ENCODE measurements at regions not wholly inside any gene's neighbourhood (a gene's known extent, or its start where the extent isn't known, plus 50 kb on each side); places are given as distances from the start of the nearest gene placed in this dataset.
A peak's percentile ranks its signal among the peaks of the same experiment; 100 is the strongest.

- no peak overlapping the region for H3K4me3 ChIP-seq (replicated peaks in 1 of 2; ENCODE audit: low read depth in 2 of 2, low read length in 2 of 2)
- DNase-seq (ENCODE audit: low read depth in 2 of 2) = no peak
- TF ChIP-seq CTCF (IDR thresholded peaks at IDR 0.05; ENCODE audit: low read depth, low read length) = no peak
Measured at GRCh38 chr4:155073852-155074251, 134.6 kb upstream of the NPY2R start.

- TF ChIP-seq CTCF (IDR thresholded peaks at IDR 0.05; ENCODE audit: low read depth, low read length) = no peak
- no peak overlapping the region for H3K4me3 ChIP-seq (replicated peaks in 1 of 2; ENCODE audit: low read depth in 2 of 2, low read length in 2 of 2)
- no peak for DNase-seq (ENCODE audit: low read depth in 2 of 2)
Measured at GRCh38 chr4:155076256-155076785, 132.1 kb upstream of the NPY2R start.

DNA sequence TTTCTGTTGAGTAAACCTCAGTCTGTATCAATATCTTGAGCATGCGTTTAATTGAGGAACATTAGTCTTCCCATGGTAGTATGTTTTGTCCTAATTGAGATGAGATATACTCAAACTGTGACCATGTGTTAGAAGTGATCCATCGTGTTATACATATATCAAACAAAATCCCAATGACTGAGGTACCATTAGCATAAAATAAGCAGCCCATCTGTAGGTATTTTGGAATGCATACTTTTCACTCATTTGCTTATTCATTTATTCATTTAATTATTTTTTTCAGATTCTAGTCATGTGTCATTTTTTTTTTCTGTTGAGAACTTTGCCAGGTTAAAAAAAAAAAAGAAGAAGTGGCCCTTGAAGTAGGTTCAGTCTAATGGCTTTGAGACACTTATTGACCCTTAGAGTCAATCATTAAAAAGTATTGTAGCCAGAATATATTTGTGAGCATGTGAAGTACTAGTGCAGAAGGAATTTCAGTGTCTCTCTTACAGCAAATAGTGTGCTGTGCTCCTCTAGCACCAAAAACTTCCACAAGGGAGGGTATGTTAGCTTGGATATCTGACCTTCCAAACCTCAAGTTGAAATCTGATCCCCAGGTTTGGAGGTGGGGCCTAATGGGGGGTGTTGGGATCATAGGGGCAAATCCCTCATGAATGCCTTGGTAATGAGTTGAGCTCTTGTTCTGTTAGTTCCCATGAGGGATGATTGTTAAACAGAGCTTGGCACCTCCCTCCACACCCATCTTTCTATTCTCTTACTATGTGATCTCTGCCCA is 130.8 kb upstream of the NPY2R start:
- no peak for TF ChIP-seq CTCF (IDR thresholded peaks at IDR 0.05; ENCODE audit: low read depth, low read length)
- no peak for DNase-seq (ENCODE audit: low read depth in 2 of 2)
- no peak overlapping the region for H3K4me3 ChIP-seq (replicated peaks in 1 of 2; ENCODE audit: low read depth in 2 of 2, low read length in 2 of 2)

DNA sequence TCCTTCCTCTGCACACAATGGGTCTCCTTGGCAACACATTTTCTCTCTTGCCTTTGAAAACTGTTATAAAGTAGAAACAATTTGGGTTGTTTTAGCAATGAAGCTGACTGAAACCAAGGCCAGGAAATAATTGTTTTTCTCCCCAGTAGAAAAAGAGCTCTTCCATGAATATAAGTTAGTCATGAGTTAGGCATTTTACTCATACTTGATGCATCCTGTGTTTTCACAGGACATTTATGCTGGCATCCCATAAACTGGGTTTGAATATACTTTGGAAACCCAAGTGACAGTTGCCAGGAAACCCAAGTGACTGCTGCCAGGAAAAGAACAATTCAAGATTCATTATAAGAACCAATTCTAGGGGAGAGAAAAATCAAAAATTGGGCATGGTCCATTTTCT is 128.6 kb upstream of the NPY2R start:
- no peak for TF ChIP-seq CTCF (IDR thresholded peaks at IDR 0.05; ENCODE audit: low read depth, low read length)
- DNase-seq (ENCODE audit: low read depth in 2 of 2) = peak; percentile 67 to 73
- H3K4me3 ChIP-seq (replicated peaks in 1 of 2; ENCODE audit: low read depth in 2 of 2, low read length in 2 of 2) = no peak overlapping the region

- no peak for TF ChIP-seq CTCF (IDR thresholded peaks at IDR 0.05; ENCODE audit: low read depth, low read length)
- no peak overlapping the region for H3K4me3 ChIP-seq (replicated peaks in 1 of 2; ENCODE audit: low read depth in 2 of 2, low read length in 2 of 2)
- DNase-seq (ENCODE audit: low read depth in 2 of 2) = no peak
Measured at GRCh38 chr4:155081222-155081621, 127.2 kb upstream of the NPY2R start.

DNA sequence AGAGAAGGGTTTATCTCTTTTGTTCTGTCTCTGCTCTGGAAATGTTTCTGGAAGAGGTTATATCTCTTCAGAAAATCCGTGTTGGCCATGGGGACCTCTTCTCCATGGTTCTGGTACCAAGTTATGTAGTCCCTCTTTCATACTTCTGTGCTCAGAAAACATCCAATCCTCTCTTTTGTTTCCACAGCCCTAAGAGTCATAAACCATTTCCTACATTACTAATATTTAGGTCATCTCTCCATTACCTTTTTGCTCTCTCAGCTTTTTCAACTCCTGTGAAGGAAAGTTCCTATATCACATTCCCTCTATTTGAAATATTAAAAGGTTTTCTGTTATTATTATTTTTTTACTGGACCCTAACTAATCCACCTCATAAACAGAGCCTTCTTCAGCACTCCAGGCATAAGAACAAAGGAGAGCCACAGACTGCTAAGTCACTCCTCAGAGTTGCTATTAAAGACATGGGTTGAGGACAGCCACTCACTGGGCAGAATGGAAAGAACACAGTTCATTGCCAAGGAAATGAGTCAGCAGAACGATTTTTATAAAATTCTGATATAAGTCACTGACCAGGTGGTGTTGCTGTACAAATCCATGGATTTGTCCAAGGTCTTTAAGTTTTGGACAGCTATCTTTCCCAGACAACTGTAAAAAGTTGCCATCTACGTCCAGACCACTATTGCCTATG is 122.4 kb upstream of the NPY2R start:
- no peak overlapping the region for H3K4me3 ChIP-seq (replicated peaks in 1 of 2; ENCODE audit: low read depth in 2 of 2, low read length in 2 of 2)
- TF ChIP-seq CTCF (IDR thresholded peaks at IDR 0.05; ENCODE audit: low read depth, low read length) = no peak
- DNase-seq (ENCODE audit: low read depth in 2 of 2) = peak; percentile 71 to 87

All from cardiac fibroblast (primary cell).